Coronary artery (tissue), 2 donors: ENCODE measurements at regions not wholly inside any gene's neighbourhood (a gene's known extent, or its start where the extent isn't known, plus 50 kb on each side); places are given as distances from the start of the nearest gene placed in this dataset.

ENCODE experiments used
- DNase-seq: peaks from one replicate; pipeline ENCODE4 v3.0.0-alpha.2; 2017; ENCODE audit warnings: low spot score
- H3K27ac ChIP-seq, 2 donors: fragments of 200-600 bp; sonication (generic); one replicate each; pipeline ENCODE4 v1.5.1; 2016 to 2019
- H3K4me3 ChIP-seq: fragments of 200-600 bp; sonication (generic); 2 replicates; pipeline ENCODE4 v1.5.1; 2016; ENCODE audit warnings: mild to moderate bottlenecking, moderate library complexity
- TF ChIP-seq, protein P1 (sequence below): fragments of 200-600 bp; sonication (generic); IDR thresholded peaks from one replicate; pipeline ENCODE4 v1.5.1; 2019; ENCODE audit warnings: antibody characterized with exemption

DNA sequence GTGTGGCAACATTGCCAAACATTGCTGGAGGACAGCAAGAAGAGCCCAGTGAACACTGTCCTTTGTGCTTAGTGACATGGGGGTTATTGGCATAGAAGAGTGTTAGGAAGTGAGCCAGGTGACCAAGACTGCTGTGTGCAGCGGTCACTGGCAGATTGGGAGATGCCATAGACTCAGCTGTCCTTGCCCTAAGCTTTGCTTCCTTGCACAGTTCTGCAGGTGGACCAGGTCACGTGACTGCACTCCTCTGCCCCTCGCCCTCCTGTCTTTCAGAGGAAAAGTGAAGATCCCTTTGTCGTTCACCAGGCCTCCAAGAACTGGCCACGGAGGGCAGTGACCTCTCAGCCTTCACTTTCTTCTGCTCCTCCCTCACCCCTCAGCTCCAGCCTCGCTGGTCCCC is 215.6 kb upstream of the SMIM21 start:
- no peak overlapping the region for H3K27ac ChIP-seq
- H3K4me3 ChIP-seq, result no peak overlapping the region
- TF ChIP-seq, protein P1, sequence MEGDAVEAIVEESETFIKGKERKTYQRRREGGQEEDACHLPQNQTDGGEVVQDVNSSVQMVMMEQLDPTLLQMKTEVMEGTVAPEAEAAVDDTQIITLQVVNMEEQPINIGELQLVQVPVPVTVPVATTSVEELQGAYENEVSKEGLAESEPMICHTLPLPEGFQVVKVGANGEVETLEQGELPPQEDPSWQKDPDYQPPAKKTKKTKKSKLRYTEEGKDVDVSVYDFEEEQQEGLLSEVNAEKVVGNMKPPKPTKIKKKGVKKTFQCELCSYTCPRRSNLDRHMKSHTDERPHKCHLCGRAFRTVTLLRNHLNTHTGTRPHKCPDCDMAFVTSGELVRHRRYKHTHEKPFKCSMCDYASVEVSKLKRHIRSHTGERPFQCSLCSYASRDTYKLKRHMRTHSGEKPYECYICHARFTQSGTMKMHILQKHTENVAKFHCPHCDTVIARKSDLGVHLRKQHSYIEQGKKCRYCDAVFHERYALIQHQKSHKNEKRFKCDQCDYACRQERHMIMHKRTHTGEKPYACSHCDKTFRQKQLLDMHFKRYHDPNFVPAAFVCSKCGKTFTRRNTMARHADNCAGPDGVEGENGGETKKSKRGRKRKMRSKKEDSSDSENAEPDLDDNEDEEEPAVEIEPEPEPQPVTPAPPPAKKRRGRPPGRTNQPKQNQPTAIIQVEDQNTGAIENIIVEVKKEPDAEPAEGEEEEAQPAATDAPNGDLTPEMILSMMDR, result no peak
- DNase-seq, result no peak

DNA sequence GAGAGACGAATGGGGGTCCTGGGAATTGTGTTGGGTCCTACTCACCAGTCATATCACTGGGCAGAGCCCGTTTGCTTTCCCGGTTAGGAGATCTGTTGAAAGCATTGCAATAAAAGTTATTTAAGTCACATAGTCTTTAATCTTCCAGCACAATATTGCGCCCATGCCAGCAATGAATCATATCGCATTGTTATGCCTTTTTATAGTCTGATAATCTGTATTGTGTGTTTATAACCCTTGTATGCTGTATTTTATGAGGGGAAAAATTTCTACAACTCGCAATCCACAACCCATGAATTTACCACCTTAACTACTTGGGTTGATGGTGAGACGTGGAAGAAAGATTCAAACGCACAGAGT is 211.9 kb upstream of the SMIM21 start:
- no peak overlapping the region for H3K27ac ChIP-seq
- DNase-seq, result no peak
- peak overlapping the region; percentile 49 for H3K4me3 ChIP-seq
- TF ChIP-seq, protein P1, result no peak

DNA sequence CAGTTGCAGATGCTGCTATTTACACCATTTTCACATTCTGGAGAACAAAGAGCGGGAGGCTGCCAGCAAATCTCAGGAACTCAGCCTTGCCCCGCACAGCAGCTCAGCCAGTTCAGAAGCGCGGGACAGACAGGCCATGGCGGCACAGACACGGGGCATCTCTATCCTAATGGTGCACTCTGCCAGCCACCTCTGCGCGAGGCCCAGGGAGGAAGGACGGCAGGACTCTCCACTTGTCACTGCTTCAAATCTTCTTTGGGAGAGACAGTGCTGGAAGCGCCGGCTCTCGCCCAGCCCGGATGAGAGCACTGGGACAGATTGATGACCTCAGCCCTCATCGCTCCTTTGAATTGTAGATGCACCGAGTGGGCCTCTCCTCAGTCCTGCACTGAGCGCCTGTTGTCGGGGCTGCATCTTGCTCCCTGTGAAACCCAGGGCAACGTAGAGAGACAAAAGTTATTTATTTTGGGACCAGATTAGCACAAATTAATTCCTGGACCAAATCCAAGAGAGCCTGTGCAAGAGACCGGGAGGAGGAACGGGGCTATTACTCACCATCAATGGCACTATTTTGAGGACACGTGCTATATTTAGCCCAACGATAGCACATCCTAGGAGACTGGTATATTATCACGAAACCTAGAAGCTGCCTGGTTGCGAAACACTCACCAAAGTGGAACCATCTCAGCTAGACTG is 211.4 kb upstream of the SMIM21 start:
- DNase-seq, result no peak
- H3K4me3 ChIP-seq, result peak overlapping the region; percentile 49
- H3K27ac ChIP-seq, result no peak overlapping the region
- TF ChIP-seq, protein P1, result no peak

DNA sequence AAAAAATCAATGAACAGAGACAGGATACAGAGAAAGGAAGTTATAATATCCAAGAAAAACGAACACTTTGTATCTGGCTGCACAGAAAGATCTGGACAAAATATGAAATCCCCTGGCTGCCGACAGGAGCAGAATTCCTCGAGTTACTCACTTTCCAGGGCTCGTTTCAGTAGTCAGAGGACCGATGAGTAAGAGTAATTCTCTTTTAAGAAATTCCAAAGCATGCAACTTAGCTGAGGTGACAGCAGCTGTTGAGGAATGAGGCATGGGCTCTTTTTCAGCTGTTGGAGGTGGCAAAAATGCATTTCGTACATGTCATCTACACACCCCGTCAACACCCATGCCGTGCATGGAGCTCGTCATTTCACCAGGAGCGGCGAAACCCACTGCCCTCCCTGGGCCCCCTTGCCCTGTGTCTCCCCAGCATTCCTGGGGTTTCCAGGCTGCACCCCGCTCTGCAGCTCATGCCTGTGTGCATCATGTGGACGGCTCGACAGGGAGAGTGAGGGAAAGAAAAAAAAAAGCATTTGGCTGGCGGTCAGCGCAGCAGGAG is 210.8 kb upstream of the SMIM21 start:
- peak overlapping the region; percentile 49 for H3K4me3 ChIP-seq
- H3K27ac ChIP-seq, result no peak overlapping the region
- no peak for DNase-seq
- TF ChIP-seq, protein P1, result no peak

DNA sequence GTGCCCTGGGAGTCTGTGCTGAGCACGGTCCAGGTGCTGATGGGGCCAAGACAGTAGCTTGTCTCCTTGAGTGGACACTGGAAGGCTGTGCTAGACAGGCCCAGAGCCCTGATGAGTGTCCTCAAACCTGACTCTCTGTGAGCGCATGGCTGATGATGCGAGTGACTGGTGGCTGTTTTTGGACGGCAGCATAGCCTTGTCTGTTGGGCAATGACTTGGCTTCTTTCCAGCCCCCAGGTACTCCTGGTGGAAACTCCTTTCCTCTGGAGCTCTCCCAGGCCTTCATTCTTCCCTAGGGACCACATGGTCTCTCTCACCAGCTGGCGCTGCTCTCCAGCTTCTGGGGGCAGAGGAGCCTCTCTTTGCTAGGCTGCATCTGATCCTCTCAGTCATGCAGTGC is 207.6 kb upstream of the SMIM21 start:
- H3K27ac ChIP-seq, result no peak overlapping the region
- TF ChIP-seq, protein P1, result no peak
- H3K4me3 ChIP-seq, result no peak overlapping the region
- DNase-seq, result no peak

DNA sequence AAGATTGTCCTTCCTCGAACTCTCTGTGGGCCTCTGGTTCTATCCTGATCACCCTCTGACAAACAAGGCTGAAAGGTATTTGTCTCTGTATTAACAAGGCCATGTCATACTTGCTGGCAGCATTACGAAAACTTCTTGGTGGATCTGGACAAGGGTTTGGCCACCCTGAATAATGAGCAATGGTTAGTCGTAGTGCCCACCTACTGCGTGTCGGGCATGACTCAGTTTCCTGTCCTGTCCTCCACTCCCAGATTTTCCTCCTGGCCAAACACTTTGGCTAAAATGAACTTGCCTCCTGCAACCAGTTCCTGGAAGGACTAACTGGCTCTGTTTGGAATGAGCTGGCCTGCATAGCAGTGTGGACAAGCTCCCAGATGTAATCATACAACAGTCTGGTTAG is 198.5 kb upstream of the SMIM21 start:
- no peak overlapping the region for H3K4me3 ChIP-seq
- DNase-seq, result no peak
- TF ChIP-seq, protein P1, result no peak
- H3K27ac ChIP-seq, result no peak overlapping the region

DNA sequence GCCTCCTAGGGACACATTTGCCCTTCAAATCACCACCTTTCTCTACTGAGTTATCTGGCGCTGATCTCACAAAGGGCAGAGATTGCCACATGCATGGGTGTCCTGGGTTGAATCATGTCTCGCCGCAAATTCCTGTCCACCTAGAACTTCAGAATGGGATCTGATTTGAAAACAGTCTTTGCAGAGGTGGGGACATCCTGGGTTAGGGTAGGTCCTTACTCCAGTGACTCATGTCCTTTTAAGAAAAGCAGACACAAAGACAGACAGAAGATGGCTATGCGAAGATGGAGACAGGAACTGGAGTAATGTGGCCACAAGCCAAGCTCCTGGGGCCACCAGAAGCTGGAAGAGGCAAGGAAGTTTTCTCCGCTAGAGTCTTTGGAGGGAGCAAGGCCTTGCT is 197.4 kb upstream of the SMIM21 start:
- no peak for DNase-seq

More for the DNA sequence above, 197.4 kb upstream of the SMIM21 start:
- no peak overlapping the region for H3K4me3 ChIP-seq
- TF ChIP-seq, protein P1, result no peak
- no peak overlapping the region for H3K27ac ChIP-seq
